Adrenal gland (tissue), 5 donors: ENCODE measurements at regions not wholly inside any gene's neighbourhood (a gene's known extent, or its start where the extent isn't known, plus 50 kb on each side); places are given as distances from the start of the nearest gene placed in this dataset.

Source experiments
- CTCF ChIP-seq, 6 experiments: fragments of 450-650 bp in 4 of 6; fragments of 200-600 bp in 2 of 6; sonication (generic) in 1 of 6; IDR thresholded peaks; 1 replicate in 5 of 6; 2 replicates in 1 of 6; pipeline versions ENCODE4 v1.5.1 to v1.8.0; 2016 to 2021; ENCODE audit warnings: antibody characterized with exemption in 6 of 6, mild to moderate bottlenecking in 2 of 6, moderate library complexity in 1 of 6
- POLR2A ChIP-seq, 2 donors: fragments of 450-650 bp; IDR thresholded peaks; one replicate each; pipeline ENCODE4 v1.6.1; 2017; ENCODE audit warnings: antibody characterized with exemption in 2 of 2, mild to moderate bottlenecking in 2 of 2, moderate library complexity in 1 of 2
- donor health status: DM: no; HTN: no; CAD: no.

GRCh38 chr1:195328681-195329080, 1279.6 kb downstream of the KCNT2 start:
- no peak for TF ChIP-seq CTCF (IDR thresholded peaks at IDR 0.05)
- no peak for TF ChIP-seq POLR2A (IDR thresholded peaks at IDR 0.05)
